Progenitor cell of endocrine pancreas (in vitro differentiated cells): ENCODE measurements at regions not wholly inside any gene's neighbourhood (a gene's known extent, or its start where the extent isn't known, plus 50 kb on each side); places are given as distances from the start of the nearest gene placed in this dataset.

ENCODE experiments used
- DNase-seq: peaks from one replicate; pipeline ENCODE4 v3.0.0; 2021; ENCODE audit warnings: low spot score; ENCODE audit not compliant: unreplicated experiment
- H3K27ac Mint-ChIP-seq: 2 replicates; pipeline ENCODE4 v1.8.0; 2021; ENCODE audit warnings: mild to moderate bottlenecking, moderate library complexity, mixed read lengths
- H3K27me3 Mint-ChIP-seq: 2 replicates; pipeline ENCODE4 v1.8.0; 2021; ENCODE audit warnings: mixed read lengths
- H3K36me3 Mint-ChIP-seq: 2 replicates; pipeline ENCODE4 v1.8.0; 2022; ENCODE audit warnings: mixed read lengths; ENCODE audit not compliant: insufficient read depth
- H3K4me1 Mint-ChIP-seq: 2 replicates; pipeline ENCODE4 v1.8.0; 2021; ENCODE audit warnings: low read depth, mixed read lengths
- H3K4me3 Mint-ChIP-seq: 2 replicates; pipeline ENCODE4 v1.8.0; 2021; ENCODE audit warnings: low read depth, mild to moderate bottlenecking, moderate library complexity, mixed read lengths
- H3K9me3 Mint-ChIP-seq: 2 replicates; pipeline ENCODE4 v1.8.0; 2021; ENCODE audit warnings: low read depth, mixed read lengths
- CTCF ChIP-seq: fragments of 200-600 bp; sonication (generic); IDR thresholded peaks from one replicate; pipeline ENCODE4 v1.5.0; 2021; ENCODE audit warnings: antibody characterized with exemption, mild to moderate bottlenecking; ENCODE audit not compliant: unreplicated experiment

DNA sequence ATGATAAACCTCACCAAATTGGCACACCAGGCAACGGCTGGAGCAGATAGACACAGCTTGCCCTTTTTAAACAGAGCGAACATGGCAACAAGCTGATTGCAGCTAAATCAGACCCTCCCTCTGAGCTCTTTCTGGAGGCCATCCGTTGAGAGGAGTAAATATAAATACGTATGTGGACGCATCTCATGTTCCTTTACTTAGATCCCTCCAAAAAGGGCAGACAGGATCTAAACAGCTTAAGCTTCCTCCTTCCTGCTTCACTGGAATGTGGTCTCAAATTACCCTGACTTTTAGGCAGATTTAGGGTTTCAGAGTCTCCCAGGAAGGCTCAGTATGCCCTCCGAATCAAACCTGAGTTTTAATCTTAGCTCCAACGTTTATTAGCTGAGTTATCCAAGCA is 204.7 kb upstream of the GOT2 start:
- no peak for DNase-seq
- H3K27ac Mint-ChIP-seq = peak overlapping the region; percentile 32
- peaks cover 9% of the 10 kb centered on the region for H3K9me3 Mint-ChIP-seq
- no peaks in the 10 kb centered on the region for H3K36me3 Mint-ChIP-seq
- H3K4me3 Mint-ChIP-seq = no peak overlapping the region
- H3K27me3 Mint-ChIP-seq = peaks cover 4% of the 10 kb centered on the region
- no peak for TF ChIP-seq CTCF
- peaks cover 19% of the 10 kb centered on the region for H3K4me1 Mint-ChIP-seq

DNA sequence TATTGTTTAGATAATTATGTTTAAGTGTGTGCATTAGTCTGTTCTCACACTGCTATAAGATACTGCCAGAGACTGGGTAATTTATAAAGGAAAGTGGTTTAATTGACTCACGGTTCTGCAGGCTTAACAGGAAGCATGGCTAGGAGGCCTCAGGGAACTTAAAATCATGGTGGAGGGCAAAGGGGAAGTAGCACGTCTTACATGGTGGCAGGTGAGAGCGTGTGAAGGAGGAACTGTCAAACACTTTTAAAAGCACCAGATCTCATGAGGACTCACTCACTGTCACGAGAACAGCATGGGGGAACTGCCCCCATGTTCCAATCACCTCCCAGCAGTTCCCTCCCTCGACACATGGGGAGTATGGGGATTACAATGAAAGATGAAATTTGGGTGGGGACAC is 203.5 kb upstream of the GOT2 start:
- DNase-seq = no peak
- TF ChIP-seq CTCF = no peak
- no peaks in the 10 kb centered on the region for H3K36me3 Mint-ChIP-seq
- H3K27me3 Mint-ChIP-seq = peaks cover 4% of the 10 kb centered on the region
- H3K4me1 Mint-ChIP-seq = peaks cover 19% of the 10 kb centered on the region
- H3K27ac Mint-ChIP-seq = no peak overlapping the region
- no peak overlapping the region for H3K4me3 Mint-ChIP-seq
- H3K9me3 Mint-ChIP-seq = peaks cover 10% of the 10 kb centered on the region

DNA sequence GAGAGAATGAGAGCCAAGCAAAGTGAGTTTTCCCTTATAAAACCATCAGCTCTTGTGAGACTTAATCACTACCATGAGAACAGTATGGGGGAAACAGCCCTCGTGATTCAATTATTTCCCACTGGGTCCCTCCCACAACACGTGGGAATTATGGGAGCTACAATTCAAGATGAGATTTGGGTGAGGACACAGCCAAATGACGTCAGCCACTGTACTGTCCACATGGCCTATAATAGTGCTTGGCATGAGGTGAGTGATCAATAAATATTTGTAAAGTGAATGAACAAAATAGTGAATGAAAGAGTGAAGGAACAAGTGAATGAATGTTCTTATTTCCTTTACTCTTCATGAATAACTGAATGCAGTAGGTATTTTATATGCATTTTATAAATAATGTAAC is 199.1 kb upstream of the GOT2 start:
- Mint-ChIP-seq H3K27me3 (no peaks in the 10 kb centered on the region), H3K27ac (no peak overlapping the region), H3K9me3 (peaks cover 7% of the 10 kb centered on the region), H3K4me1 (peaks cover 7% of the 10 kb centered on the region), H3K36me3 (no peaks in the 10 kb centered on the region), H3K4me3 (no peak overlapping the region)
- no peak for TF ChIP-seq CTCF
- DNase-seq = no peak

DNA sequence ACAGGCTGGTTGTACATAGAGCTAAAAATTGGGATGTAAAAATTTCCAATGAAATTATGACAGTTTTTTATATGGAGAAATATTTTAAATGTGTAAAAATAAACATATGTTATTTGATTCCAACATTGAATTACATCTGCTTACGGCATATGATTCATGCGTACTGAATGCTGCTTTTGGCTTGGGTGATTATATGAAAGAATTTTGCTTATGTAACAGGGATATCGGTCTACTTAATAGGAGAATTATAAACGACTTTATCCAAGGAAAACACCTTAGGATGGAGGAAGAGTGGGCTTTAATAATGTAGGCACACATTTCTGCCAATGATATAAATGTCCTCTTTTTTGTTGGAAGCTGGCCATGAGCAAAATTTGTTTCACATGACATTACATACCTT is 197.3 kb upstream of the GOT2 start:
- TF ChIP-seq CTCF = no peak
- Mint-ChIP-seq H3K4me3 (no peak overlapping the region), H3K36me3 (no peaks in the 10 kb centered on the region), H3K4me1 (no peaks in the 10 kb centered on the region), H3K27ac (no peak overlapping the region), H3K27me3 (no peaks in the 10 kb centered on the region), H3K9me3 (peaks cover 7% of the 10 kb centered on the region)
- no peak for DNase-seq

GRCh38 chr16:58923094-58923493 is 189.0 kb upstream of the GOT2 start:
- no peaks in the 10 kb centered on the region for H3K27me3 Mint-ChIP-seq

More at GRCh38 chr16:58923094-58923493, 189.0 kb upstream of the GOT2 start:
- H3K4me1 Mint-ChIP-seq = no peaks in the 10 kb centered on the region
- H3K9me3 Mint-ChIP-seq = peaks cover 9% of the 10 kb centered on the region
- H3K36me3 Mint-ChIP-seq = no peaks in the 10 kb centered on the region
- H3K27ac Mint-ChIP-seq = no peak overlapping the region
- DNase-seq = no peak
- H3K4me3 Mint-ChIP-seq = no peak overlapping the region
- TF ChIP-seq CTCF = no peak
